ENCODE measurements at regions not wholly inside any gene's neighbourhood (a gene's known extent, or its start where the extent isn't known, plus 50 kb on each side); places are given as distances from the start of the nearest gene placed in this dataset.
"Not testable (repeated sequence)": the region's sequence is repeated elsewhere in the genome, so short reads cannot be mapped to it uniquely, and the experiment has no call there.

GRCh38 chr3:64390893-64391292, 165.6 kb upstream of the PRICKLE2 start:
- DNase-seq: no peak

GRCh38 chr3:64388886-64389285, 163.6 kb upstream of the PRICKLE2 start:
- no peak for DNase-seq

GRCh38 chr3:64387688-64388087, 162.4 kb upstream of the PRICKLE2 start:
- DNase-seq: no peak

- no peak for DNase-seq
Measured at GRCh38 chr3:64385277-64385676, 160.0 kb upstream of the PRICKLE2 start.

GRCh38 chr3:64384561-64384960, 159.3 kb upstream of the PRICKLE2 start:
- no peak for DNase-seq

GRCh38 chr3:64382153-64382552, 156.9 kb upstream of the PRICKLE2 start:
- peak in 1 of 2 donors; percentile 56 for DNase-seq

- no peak for DNase-seq
Measured at GRCh38 chr3:64381367-64381766, 156.1 kb upstream of the PRICKLE2 start.

GRCh38 chr3:64380546-64380945, 155.3 kb upstream of the PRICKLE2 start:
- DNase-seq: no peak

GRCh38 chr3:64379221-64379620, 154.0 kb upstream of the PRICKLE2 start:
- DNase-seq: no peak

GRCh38 chr3:64377942-64378341, 152.7 kb upstream of the PRICKLE2 start:
- DNase-seq: no peak

GRCh38 chr3:64375737-64376136, 150.5 kb upstream of the PRICKLE2 start:
- no peak for DNase-seq

GRCh38 chr3:64369390-64369789, 144.1 kb upstream of the PRICKLE2 start:
- no peak for DNase-seq

GRCh38 chr3:64368257-64369020, 143.2 kb upstream of the PRICKLE2 start:
- DNase-seq: no peak

GRCh38 chr3:64365877-64366276, 140.6 kb upstream of the PRICKLE2 start:
- DNase-seq: no peak

GRCh38 chr3:64363842-64364241, 138.6 kb upstream of the PRICKLE2 start:
- DNase-seq: no peak

- no peak for DNase-seq
Measured at GRCh38 chr3:64361962-64362735, 136.9 kb upstream of the PRICKLE2 start.

- not testable (repeated sequence) for DNase-seq
Measured at GRCh38 chr3:64361036-64361435, 135.8 kb upstream of the PRICKLE2 start.

- DNase-seq: no peak
Measured at GRCh38 chr3:64360280-64360679, 135.0 kb upstream of the PRICKLE2 start.

- no peak for DNase-seq
Measured at GRCh38 chr3:64359735-64360134, 134.5 kb upstream of the PRICKLE2 start.

- no peak for DNase-seq
Measured at GRCh38 chr3:64358853-64359252, 133.6 kb upstream of the PRICKLE2 start.

- DNase-seq: no peak
Measured at GRCh38 chr3:64358176-64358575, 132.9 kb upstream of the PRICKLE2 start.

GRCh38 chr3:64357481-64357880, 132.2 kb upstream of the PRICKLE2 start:
- no peak for DNase-seq

GRCh38 chr3:64355401-64355807, 130.1 kb upstream of the PRICKLE2 start:
- DNase-seq: no peak
